GM19025 (cell line): ENCODE measurements at regions not wholly inside any gene's neighbourhood (a gene's known extent, or its start where the extent isn't known, plus 50 kb on each side); places are given as distances from the start of the nearest gene placed in this dataset.

Experiments
- ATAC-seq: cut with Tn5 transposase; IDR thresholded peaks from one replicate; pipeline ENCODE4 v1.9.1; 2021; ENCODE audit warnings: mild to moderate bottlenecking, low read depth, moderate library complexity; ENCODE audit not compliant: unreplicated experiment

GRCh38 chr2:41972819-41973218 lies 75.0 kb upstream of the PKDCC start:
- ATAC-seq: no peak

GRCh38 chr2:41973871-41974270 lies 74.0 kb upstream of the PKDCC start:
- no peak for ATAC-seq

GRCh38 chr2:41981417-41981816 lies 66.4 kb upstream of the PKDCC start:
- no peak for ATAC-seq

GRCh38 chr2:41985573-41986095 lies 62.2 kb upstream of the PKDCC start:
- no peak for ATAC-seq

GRCh38 chr2:41989501-41990180 lies 58.2 kb upstream of the PKDCC start:
- ATAC-seq: no peak

- no peak for ATAC-seq
Observed at GRCh38 chr2:41990245-41990644, 57.6 kb upstream of the PKDCC start.

- no peak for ATAC-seq
Observed at GRCh38 chr2:41990688-41991087, 57.1 kb upstream of the PKDCC start.

- no peak for ATAC-seq
Observed at GRCh38 chr2:41992056-41992642, 55.7 kb upstream of the PKDCC start.

GRCh38 chr2:41992671-41993434 lies 55.0 kb upstream of the PKDCC start:
- ATAC-seq: no peak

- ATAC-seq: no peak
Observed at GRCh38 chr2:41993435-41993925, 54.3 kb upstream of the PKDCC start.

GRCh38 chr2:41994233-41994637 lies 53.6 kb upstream of the PKDCC start:
- no peak for ATAC-seq

- ATAC-seq: no peak
Observed at GRCh38 chr2:41994661-41995060, 53.2 kb upstream of the PKDCC start.

- no peak for ATAC-seq
Observed at GRCh38 chr2:41997561-41997960, 50.3 kb upstream of the PKDCC start.
